NB4 (cell line): ENCODE measurements at regions not wholly inside any gene's neighbourhood (a gene's known extent, or its start where the extent isn't known, plus 50 kb on each side); places are given as distances from the start of the nearest gene placed in this dataset.

Source experiments
- DNase-seq: peaks from one replicate; pipeline ENCODE4 v3.0.0; 2010; ENCODE audit warnings: low read depth
- H3K4me3 ChIP-seq: one replicate; pipeline ENCODE4 v1.5.1; 2011; ENCODE audit warnings: mild to moderate bottlenecking, low read depth, low read length, moderate library complexity
- CTCF ChIP-seq: IDR thresholded peaks from one replicate; pipeline ENCODE4 v1.5.1; 2012; ENCODE audit warnings: low read depth, low read length
- MAX ChIP-seq: IDR thresholded peaks from 2 replicates; pipeline ENCODE4 v1.6.1; 2011; ENCODE audit warnings: low read depth, low read length
- MYC ChIP-seq: IDR thresholded peaks from 2 replicates; pipeline ENCODE4 v1.6.1; 2011; ENCODE audit warnings: low read depth, low read length
- POLR2A ChIP-seq: IDR thresholded peaks from 2 replicates; pipeline ENCODE4 v1.6.1; 2011; ENCODE audit warnings: mild to moderate bottlenecking; ENCODE audit not compliant: insufficient read length; ENCODE audit errors: extremely low read depth

GRCh38 chr7:109984729-109985128 lies 1106.2 kb upstream of the LRRN3 start:
- no peak for DNase-seq
- TF ChIP-seq POLR2A (no peak), MYC (no peak), CTCF (no peak), MAX (no peak)

GRCh38 chr7:109986701-109987100 lies 1104.2 kb upstream of the LRRN3 start:
- no peak for DNase-seq
- TF ChIP-seq MYC = no peak
- TF ChIP-seq CTCF = no peak
- TF ChIP-seq POLR2A = no peak
- TF ChIP-seq MAX = no peak

More at GRCh38 chr7:109984729-109985128, 1106.2 kb upstream of the LRRN3 start:
- no peak overlapping the region for H3K4me3 ChIP-seq

GRCh38 chr7:109996411-109996810 lies 1094.5 kb upstream of the LRRN3 start:
- H3K4me3 ChIP-seq = no peak overlapping the region
- no peak for DNase-seq
- TF ChIP-seq MYC (no peak), CTCF (no peak), POLR2A (no peak), MAX (no peak)

More at GRCh38 chr7:109986701-109987100, 1104.2 kb upstream of the LRRN3 start:
- no peak overlapping the region for H3K4me3 ChIP-seq

- H3K4me3 ChIP-seq = no peak overlapping the region
- no peak for DNase-seq
- TF ChIP-seq MAX = no peak
- no peak for TF ChIP-seq MYC
- TF ChIP-seq CTCF = no peak
- TF ChIP-seq POLR2A = no peak
These were observed 1094.0 kb upstream of the LRRN3 start for GRCh38 chr7:109996927-109997326.

GRCh38 chr7:109997837-109998236 lies 1093.1 kb upstream of the LRRN3 start:
- no peak for DNase-seq
- no peak overlapping the region for H3K4me3 ChIP-seq
- TF ChIP-seq MAX = no peak
- TF ChIP-seq MYC = no peak
- no peak for TF ChIP-seq POLR2A
- no peak for TF ChIP-seq CTCF
